GM10266 (cell line): ENCODE measurements at regions not wholly inside any gene's neighbourhood (a gene's known extent, or its start where the extent isn't known, plus 50 kb on each side); places are given as distances from the start of the nearest gene placed in this dataset.
"Not testable (repeated sequence)": the region's sequence is repeated elsewhere in the genome, so short reads cannot be mapped to it uniquely, and the experiment has no call there.

ENCODE experiments used
- DNase-seq: peaks from one replicate; pipeline ENCODE4 v3.0.0; 2012; ENCODE audit errors: extremely low spot score
- TF ChIP-seq, protein P1 (sequence below): IDR thresholded peaks from 2 replicates; pipeline ENCODE4 v1.5.1; 2012; ENCODE audit warnings: mild to moderate bottlenecking, low read depth; ENCODE audit not compliant: control insufficient read depth, insufficient read depth; ENCODE audit errors: missing control alignments

DNA sequence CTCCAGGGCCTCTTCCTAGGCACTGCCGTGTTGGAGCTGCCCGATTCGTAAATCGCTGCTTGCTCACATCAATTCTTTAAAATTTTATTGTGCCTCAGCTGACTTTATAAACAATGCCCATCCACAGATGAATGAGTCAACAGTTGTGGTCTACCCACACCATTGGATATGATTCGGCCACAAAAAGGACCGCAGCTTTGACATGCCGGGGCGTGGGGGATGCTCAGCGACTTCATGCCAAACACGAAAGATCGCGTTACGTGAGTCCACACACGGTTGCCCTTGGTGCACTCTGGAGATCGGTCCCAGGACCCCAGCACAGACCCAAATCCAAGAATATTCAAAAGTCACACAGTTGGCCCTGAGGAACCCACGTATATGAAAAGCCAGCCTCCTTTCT, 195.7 kb downstream of the CTTN start:
- no peak for DNase-seq
- TF ChIP-seq, protein P1, sequence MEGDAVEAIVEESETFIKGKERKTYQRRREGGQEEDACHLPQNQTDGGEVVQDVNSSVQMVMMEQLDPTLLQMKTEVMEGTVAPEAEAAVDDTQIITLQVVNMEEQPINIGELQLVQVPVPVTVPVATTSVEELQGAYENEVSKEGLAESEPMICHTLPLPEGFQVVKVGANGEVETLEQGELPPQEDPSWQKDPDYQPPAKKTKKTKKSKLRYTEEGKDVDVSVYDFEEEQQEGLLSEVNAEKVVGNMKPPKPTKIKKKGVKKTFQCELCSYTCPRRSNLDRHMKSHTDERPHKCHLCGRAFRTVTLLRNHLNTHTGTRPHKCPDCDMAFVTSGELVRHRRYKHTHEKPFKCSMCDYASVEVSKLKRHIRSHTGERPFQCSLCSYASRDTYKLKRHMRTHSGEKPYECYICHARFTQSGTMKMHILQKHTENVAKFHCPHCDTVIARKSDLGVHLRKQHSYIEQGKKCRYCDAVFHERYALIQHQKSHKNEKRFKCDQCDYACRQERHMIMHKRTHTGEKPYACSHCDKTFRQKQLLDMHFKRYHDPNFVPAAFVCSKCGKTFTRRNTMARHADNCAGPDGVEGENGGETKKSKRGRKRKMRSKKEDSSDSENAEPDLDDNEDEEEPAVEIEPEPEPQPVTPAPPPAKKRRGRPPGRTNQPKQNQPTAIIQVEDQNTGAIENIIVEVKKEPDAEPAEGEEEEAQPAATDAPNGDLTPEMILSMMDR = no peak

DNA sequence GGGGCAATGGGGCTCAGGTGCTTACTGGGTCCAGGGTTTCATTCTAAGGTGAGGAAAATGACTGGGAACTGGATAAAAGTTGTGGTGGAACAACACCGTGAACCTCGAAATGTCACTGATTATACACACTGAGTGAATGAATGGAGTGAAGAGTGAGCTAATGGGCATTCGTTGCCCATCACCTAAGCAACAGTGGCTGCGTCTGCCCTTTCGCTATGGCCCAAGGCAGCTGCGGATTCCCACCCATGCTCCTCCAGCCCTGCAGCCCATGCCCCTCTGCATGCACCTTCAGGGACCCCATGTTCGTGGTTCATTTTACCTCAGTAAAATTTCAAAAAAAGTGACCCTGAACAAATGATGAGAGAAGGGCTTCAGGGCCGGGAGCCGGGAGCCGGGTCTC, 196.3 kb downstream of the CTTN start:
- TF ChIP-seq, protein P1 = no peak
- no peak for DNase-seq

DNA sequence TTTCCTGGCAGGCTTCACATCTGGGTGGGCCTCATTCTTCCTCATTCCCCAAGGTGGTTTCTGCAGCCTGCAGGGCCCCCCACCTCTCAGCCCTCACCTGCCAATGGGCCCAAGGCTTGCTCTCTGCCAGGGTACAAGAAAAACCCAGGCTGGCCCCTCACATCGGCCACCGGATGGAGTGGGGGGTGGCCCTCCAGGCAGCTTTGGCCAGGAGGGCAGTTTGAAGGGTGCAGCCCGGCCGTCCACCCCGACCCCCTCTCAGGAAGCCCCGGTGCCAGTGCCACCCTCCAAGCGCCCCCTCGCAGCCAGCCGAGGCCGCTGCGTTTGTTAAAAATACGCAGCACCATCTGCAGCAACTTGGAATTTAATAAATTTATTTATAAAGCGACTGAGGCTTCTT, 196.7 kb downstream of the CTTN start:
- TF ChIP-seq, protein P1 = no peak
- DNase-seq = no peak

DNA sequence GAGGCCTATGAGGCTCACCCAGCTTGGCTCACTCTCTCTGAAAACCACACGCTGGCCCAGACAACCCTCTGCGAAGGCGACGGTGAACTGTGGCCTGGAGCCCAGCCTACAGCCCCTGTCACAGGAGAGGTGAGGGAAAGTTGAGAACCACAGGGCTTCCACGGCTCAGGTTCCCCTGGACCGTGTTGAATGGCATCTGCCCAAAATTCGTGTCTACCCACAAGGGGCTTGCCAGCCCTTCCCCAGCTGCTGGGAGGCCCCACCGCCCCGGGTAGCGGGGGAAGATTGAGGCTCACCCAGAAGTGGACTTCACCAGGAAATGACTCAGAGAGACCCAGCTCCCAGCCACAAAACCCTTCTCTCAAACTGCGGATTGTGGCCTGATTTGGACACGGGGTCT, 197.1 kb downstream of the CTTN start:
- DNase-seq = no peak
- TF ChIP-seq, protein P1 = no peak

DNA sequence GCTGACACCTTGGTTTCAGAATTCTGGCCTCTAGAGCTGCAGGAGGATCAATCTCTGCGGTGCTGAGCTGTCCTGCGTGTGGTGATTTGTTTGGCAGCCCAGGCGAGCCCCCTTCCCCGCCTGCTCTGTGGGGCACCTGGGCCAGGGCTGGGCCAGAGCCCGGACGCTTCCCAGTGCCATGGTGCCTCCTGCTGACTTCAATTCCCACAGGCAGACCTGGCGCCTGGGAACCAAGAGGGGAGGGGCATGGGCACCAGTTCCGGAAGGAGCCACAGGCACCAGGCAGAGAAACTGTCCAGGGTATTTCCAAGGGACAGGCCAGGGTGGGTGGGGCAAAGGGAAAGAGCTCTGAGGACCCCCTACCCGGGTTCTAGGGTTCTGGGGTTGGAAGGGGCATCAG, 197.8 kb downstream of the CTTN start:
- TF ChIP-seq, protein P1 = no peak
- no peak for DNase-seq

DNA sequence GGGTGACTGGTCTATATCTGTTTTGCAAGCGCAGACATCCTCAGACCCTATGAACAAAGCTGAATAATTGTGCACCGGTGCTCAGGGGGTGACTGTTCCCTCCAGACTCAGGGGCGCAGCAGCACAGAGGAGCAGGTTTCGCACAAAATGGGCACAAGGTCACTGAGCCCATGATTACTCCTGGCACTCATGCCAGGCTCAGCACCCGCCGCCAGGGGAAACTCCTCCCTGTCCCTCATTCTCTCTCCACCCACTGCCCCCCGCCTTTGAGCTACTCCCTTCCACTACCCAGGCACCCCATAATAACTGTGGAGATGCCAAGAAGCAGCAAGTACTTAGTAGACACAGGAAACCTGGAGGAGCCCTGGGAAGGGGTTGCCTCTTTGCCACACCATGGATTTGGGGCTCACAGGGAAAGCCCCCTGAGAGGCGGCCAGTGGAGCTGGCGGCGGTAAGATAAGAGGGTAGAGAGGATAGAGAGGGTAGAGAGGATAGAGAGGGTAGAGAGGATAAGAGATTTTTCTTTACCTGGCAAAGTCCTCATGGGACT, 198.8 kb downstream of the CTTN start:
- TF ChIP-seq, protein P1 = no peak
- DNase-seq = no peak

DNA sequence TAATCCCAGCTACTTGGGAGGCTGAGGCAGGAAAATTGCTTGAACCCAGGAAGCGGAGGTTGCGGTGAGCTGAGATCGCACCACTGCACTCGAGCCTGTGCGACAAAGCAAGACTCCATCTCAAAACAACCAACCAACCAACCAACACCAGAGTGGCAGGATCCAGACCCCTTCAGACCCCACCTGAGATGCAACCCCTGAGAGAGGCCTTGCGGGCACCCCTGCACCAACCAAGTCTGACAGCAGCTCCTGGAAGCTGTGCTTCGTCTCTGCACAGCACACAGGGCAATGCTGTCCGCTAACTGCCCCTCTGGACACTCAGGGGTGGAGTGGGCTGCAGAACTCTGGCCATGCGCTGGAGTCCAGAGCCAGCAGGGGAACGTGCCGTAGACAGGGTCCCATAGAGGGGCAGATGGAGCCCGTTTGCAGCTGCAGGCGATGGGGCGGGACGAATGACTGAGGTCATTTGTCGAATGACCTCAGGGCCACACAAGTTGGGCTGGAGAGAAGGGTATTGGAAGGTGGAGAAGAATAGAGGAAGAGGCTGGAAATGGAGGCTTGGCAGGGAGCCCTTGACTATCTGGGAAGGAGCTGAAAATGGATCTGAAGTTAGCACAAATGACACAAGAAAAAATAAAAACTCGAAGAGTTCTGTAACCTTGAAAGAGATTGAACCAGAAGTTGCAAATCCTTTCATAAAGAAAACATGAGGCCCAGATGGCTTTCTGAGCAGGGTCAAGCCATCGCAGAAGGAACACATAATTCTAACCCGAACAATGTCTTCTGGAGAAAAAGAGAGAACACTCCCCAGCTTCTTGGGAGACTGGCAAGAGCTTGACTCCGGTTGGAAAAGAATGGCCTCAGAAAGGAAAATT, 199.7 kb downstream of the CTTN start:
- no peak for DNase-seq
- TF ChIP-seq, protein P1 = no peak

DNA sequence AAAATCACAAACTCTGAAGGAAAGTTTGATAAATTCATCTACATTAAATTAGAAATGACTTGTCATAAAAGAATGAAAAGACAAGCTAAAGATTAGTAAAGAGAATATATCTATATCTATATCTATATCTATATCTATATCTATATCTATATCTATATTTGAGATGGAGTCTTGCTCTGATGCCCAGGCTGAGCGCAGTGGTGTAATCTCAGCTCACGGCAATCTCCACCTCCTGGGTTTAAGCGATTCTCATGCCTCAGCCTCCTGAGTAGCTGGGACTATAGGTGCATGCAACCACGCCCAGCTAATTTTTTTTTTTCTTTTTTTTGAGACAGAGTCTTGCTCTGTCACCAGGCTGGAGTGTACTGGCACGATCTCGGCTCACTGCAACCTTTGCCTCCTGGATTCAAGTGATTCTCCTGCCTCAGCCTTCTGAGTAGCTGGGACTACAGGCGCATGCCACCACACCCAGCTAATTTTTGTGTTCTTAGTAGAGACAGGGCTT, 202.6 kb downstream of the CTTN start:
- DNase-seq = not testable (repeated sequence)
